Ishikawa (cell line): ENCODE measurements at regions not wholly inside any gene's neighbourhood (a gene's known extent, or its start where the extent isn't known, plus 50 kb on each side); places are given as distances from the start of the nearest gene placed in this dataset.

Experiments used
- CEBPB ChIP-seq: IDR thresholded peaks from 2 replicates; pipeline ENCODE4 v1.6.1; 2012
- CREB1 ChIP-seq: IDR thresholded peaks from 2 replicates; pipeline ENCODE4 v1.6.1; 2012; ENCODE audit warnings: low read depth
- EGR1 ChIP-seq: IDR thresholded peaks from 2 replicates; pipeline ENCODE4 v1.6.1; 2012
- EP300 ChIP-seq: IDR thresholded peaks from 2 replicates; pipeline ENCODE4 v1.6.1; 2012; ENCODE audit warnings: borderline replicate concordance
- FOXM1 ChIP-seq: IDR thresholded peaks from 2 replicates; pipeline ENCODE4 v1.6.1; 2012; ENCODE audit warnings: low read depth, borderline replicate concordance
- NFIC ChIP-seq: IDR thresholded peaks from 2 replicates; pipeline ENCODE4 v1.6.1; 2012
- RAD21 ChIP-seq: IDR thresholded peaks from 2 replicates; pipeline ENCODE4 v1.6.1; 2012; ENCODE audit warnings: low read depth
- REST ChIP-seq: IDR thresholded peaks from 2 replicates; pipeline ENCODE4 v1.6.1; 2012; ENCODE audit warnings: low read depth, mild to moderate bottlenecking
- TAF1 ChIP-seq: IDR thresholded peaks from 2 replicates; pipeline ENCODE4 v1.6.1; 2012; ENCODE audit warnings: low read depth, mild to moderate bottlenecking
- TCF12 ChIP-seq: IDR thresholded peaks from 2 replicates; pipeline ENCODE4 v1.6.1; 2012; ENCODE audit warnings: low read depth
- TEAD4 ChIP-seq: IDR thresholded peaks from 2 replicates; pipeline ENCODE4 v1.6.1; 2012
- USF1 ChIP-seq: IDR thresholded peaks from 2 replicates; pipeline ENCODE4 v1.6.1; 2012
- YY1 ChIP-seq: IDR thresholded peaks from 2 replicates; pipeline ENCODE4 v1.6.1; 2012; ENCODE audit warnings: low read depth
- ZBTB7A ChIP-seq: IDR thresholded peaks from 2 replicates; pipeline ENCODE4 v1.6.1; 2012; ENCODE audit warnings: low read depth
- TF ChIP-seq, protein P1 (sequence below): IDR thresholded peaks from 2 replicates; pipeline ENCODE4 v1.6.1; 2012

DNA sequence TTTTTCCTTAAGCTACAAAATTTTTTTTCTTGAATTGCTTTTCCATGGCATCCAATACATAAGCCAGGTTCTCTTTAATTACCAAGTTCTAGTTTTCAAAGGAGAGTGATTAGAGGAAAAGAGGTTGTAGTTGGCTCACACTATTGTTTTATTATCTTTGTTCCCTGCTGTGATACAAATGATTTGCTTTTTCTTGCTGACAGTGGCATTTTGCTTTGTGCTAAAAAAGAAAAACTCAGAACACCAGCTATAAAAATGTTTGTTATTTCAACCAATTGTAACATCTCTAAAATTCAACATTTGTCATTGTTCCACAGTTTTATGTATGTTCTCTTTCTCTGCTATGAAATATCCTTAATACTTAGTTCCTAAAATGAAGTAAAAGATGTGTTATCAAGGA lies 1817.2 kb downstream of the STIM2 start:
- TF ChIP-seq ZBTB7A = no peak
- no peak for TF ChIP-seq YY1
- TF ChIP-seq REST = no peak
- TF ChIP-seq FOXM1 = no peak
- TF ChIP-seq TCF12 = no peak
- TF ChIP-seq TAF1 = no peak
- no peak for TF ChIP-seq NFIC
- TF ChIP-seq TEAD4 = no peak
- TF ChIP-seq EP300 = no peak
- no peak for TF ChIP-seq USF1
- TF ChIP-seq CREB1 = no peak
- no peak for TF ChIP-seq EGR1
- TF ChIP-seq, protein P1, sequence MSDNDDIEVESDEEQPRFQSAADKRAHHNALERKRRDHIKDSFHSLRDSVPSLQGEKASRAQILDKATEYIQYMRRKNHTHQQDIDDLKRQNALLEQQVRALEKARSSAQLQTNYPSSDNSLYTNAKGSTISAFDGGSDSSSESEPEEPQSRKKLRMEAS = no peak
- TF ChIP-seq CEBPB = no peak
- TF ChIP-seq RAD21 = no peak

- TF ChIP-seq REST (peak; percentile 42; the same call in 1 of the 2 replicates), EGR1 (no peak), USF1 (no peak), RAD21 (no peak)
Measured at GRCh38 chr4:28682847-28683246, 1822.2 kb downstream of the STIM2 start.

DNA sequence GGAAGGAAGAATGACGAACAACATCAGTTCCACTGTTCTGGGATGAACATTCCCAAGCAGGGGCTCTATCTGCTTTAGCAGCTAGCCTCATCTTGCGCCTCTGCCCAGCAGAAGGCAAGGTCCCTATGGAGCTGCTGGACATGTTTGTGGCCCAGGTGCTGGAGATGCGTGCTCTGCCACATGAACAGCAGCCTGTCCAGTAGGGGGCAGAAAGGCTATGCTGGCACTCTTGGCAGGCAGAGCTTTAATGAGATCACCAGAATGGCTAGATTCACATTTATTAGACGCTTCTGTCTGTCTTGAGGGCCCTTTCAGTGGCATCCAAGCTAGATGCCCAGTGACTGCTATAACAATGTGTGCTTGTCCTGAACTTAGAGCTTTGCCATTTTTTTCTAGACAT lies 1826.0 kb downstream of the STIM2 start:
- TF ChIP-seq TAF1 = no peak
- TF ChIP-seq RAD21 = peak; percentile 73

GRCh38 chr4:28690890-28691289 lies 1830.2 kb downstream of the STIM2 start:
- no peak for TF ChIP-seq TAF1
- TF ChIP-seq TEAD4 = no peak
- TF ChIP-seq, protein P1 = no peak
- no peak for TF ChIP-seq CEBPB
- TF ChIP-seq TCF12 = no peak
- no peak for TF ChIP-seq CREB1
- TF ChIP-seq EGR1 = no peak
- no peak for TF ChIP-seq ZBTB7A
- TF ChIP-seq RAD21 = no peak
- no peak for TF ChIP-seq REST

DNA sequence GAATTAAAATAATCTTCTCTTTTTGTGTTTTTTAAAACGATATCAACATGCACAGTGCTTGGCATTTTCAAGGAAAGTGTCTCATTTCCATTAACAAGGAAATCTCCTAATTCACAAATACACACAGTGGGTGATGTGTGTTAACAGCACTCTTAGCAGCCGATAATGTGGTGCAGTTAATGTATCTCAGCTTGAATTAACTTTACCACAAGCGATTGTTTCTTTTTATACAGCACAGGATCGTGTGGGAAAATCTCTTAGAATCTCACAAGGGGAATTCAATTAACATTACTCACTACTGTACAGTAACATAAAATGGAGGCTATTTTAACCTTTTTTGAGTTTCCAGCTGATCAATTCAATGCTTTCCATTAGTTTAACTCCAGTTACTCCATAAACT lies 1841.9 kb downstream of the STIM2 start:
- TF ChIP-seq FOXM1 (no peak), TAF1 (no peak), EP300 (no peak), EGR1 (no peak), USF1 (no peak), REST (no peak), CREB1 (no peak), RAD21 (no peak), YY1 (no peak), TCF12 (no peak), CEBPB (no peak), TEAD4 (no peak), NFIC (no peak), ZBTB7A (no peak)
- TF ChIP-seq, protein P1 = no peak
